ENCODE measurements at regions not wholly inside any gene's neighbourhood (a gene's known extent, or its start where the extent isn't known, plus 50 kb on each side); places are given as distances from the start of the nearest gene placed in this dataset.

GRCh38 chr13:68145852-68146251 lies 915.7 kb upstream of the PCDH9 start:
- DNase-seq (ENCODE audit: low spot score) = no peak

- DNase-seq (ENCODE audit: low spot score) = no peak
Observed at GRCh38 chr13:68128297-68128915, 898.3 kb upstream of the PCDH9 start.

DNA sequence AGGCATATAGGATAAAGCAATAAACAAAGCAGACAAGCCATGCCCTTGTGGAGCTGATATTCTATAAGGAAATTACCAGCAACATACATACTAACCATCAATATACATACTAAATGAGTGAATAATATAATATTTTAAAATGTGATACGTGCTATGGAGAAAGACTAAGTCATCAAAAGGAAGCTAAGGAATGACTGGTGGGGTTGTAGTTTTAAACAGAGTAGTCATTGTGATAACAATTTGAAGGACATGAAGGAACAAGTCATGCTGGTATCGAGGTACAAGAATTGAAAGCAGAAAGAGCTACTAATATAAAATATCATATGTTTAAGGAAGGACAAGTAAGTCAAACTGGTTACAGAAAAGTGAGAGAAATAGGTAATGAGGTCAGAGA lies 894.9 kb upstream of the PCDH9 start:
- DNase-seq (ENCODE audit: low spot score) = no peak

DNA sequence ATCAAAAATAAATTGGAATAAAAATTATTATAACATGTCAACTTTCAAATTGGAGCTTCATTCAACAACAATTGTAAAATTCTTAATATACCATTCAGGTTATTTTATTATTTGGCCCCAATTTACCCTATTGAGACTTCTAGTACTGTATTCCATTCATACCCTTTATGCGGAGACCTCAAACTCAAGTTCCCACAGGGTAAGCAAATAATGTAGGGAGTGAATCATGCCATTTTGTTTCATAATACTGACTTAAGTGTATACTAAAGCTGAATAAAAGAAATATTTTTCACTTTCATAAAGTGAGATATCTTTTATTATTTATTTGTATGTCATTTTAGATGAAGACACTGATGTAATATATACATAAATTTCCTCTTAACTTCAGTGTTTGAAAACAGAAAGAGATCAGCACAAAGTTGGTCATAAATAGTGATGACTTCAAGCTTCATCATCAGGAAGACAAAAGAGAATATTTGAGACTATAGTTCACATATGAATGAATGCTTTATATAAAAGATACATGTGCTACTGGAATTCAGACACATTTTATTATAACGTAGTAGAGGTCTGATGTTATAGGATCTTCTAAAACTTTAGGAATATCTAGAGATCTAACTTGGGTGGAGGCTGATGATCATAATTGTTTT lies 894.4 kb upstream of the PCDH9 start:
- no peak for DNase-seq (ENCODE audit: low spot score)

- no peak for DNase-seq (ENCODE audit: low spot score)
Observed at GRCh38 chr13:68110178-68110768, 880.1 kb upstream of the PCDH9 start.

- DNase-seq (ENCODE audit: low spot score) = no peak
Observed at GRCh38 chr13:68107667-68108066, 877.5 kb upstream of the PCDH9 start.

- no peak for DNase-seq (ENCODE audit: low spot score)
Observed at GRCh38 chr13:68099631-68100030, 869.5 kb upstream of the PCDH9 start.

DNA sequence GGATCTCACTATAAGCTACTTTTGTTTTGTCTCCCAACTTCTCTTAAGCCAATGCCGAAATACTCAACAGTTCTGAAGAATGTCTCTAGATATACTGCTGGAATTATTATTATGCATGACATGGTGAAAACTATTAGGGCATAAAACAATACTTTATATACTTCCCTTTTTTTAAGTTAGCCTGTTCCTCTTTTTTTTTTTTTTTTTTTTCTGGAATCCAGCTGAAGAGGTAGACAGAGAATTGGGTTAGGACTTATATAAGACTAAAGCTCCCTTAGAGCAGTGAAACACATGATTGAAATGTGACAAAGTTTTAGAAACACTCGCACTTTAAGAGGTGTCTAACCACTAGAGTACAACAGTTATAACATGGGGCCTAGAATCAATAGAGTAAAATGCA lies 850.9 kb upstream of the PCDH9 start:
- DNase-seq (ENCODE audit: low spot score) = no peak

- no peak for DNase-seq (ENCODE audit: low spot score)
Observed at GRCh38 chr13:68078874-68079273, 848.7 kb upstream of the PCDH9 start.

DNA sequence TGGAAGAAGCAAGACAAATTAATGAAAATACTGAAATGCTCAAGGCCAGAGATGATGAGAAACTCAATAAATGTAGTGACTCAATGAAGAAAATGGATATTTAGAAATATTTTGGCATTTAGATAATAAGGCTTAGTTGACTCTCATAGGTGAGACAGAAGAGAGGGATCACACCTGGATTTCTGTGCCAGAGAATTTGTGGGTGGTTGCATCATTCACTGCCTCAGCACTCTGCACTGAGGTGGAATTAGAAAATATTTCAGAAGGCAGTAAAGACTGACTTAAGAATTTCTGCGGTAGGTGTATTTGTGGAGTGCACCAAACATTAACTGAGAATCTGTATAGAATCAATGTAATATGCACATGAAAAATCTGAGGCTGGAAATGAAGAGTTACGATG lies 848.3 kb upstream of the PCDH9 start:
- no peak for DNase-seq (ENCODE audit: low spot score)

DNA sequence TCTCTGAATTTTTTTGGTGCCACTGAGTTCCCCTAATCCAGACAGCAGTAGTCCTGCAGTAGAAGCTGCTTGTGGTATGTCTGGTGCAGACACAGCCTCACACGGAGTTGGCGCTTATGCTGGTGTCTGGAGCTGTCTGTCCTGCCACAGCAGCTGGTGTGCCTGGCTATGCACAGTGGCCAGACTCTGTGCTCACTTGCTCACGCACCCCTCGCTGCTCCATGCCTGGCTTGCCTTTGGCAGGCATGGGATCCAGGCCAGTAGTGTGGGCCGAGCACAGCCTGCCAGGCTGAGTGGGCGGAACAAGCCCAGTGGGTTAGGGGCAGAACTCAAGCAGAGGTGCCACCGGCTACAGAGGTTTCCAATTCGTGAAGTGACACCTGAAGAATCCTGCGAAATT lies 845.9 kb upstream of the PCDH9 start:
- no peak for DNase-seq (ENCODE audit: low spot score)

GRCh38 chr13:68066879-68067513 lies 836.9 kb upstream of the PCDH9 start:
- DNase-seq (ENCODE audit: low spot score) = no peak

DNA sequence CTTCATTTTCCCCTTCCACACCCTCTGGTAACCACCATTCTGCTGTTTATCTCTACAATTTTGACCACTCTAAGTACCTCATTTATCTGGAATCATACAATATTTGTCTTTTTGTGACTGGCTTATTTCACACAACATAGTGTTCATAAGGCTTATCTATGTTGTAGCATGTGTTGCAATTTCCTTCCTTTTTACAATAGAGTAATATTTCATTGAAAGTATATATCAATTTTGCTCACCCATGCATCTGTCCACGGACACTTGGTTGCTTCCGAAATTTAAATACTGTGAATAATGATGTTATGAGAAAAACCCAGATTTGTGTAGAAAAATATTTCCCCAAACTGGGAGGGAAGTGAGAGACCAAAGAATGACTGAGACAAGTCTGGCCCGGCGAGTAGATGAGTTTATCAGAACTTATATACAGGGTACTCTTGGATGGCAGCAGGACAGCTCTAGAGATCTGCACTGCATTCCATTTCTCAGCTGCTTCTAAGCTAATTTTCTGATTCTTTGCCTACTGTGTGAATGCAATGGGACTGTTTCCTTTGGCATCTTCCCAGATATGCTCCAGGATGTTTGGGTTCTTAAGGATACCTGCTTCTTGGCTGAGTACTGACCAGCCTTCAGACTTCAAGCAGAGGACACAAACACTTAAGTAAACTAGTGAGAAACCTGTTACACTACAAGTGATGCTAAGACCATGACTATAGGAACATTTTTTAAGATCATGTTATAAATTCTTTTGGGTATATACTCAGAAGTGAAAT lies 834.0 kb upstream of the PCDH9 start:
- DNase-seq (ENCODE audit: low spot score) = no peak

- no peak for DNase-seq (ENCODE audit: low spot score)
Observed at GRCh38 chr13:68063181-68063580, 833.0 kb upstream of the PCDH9 start.

- no peak for DNase-seq (ENCODE audit: low spot score)
Observed at GRCh38 chr13:68057836-68058235, 827.7 kb upstream of the PCDH9 start.

- DNase-seq (ENCODE audit: low spot score) = peak; percentile 20
Observed at GRCh38 chr13:68056816-68057710, 826.9 kb upstream of the PCDH9 start.

GRCh38 chr13:68051910-68052309 lies 821.8 kb upstream of the PCDH9 start:
- DNase-seq (ENCODE audit: low spot score) = no peak

GRCh38 chr13:68050761-68051160 lies 820.6 kb upstream of the PCDH9 start:
- DNase-seq (ENCODE audit: low spot score) = no peak

GRCh38 chr13:68048802-68049359 lies 818.7 kb upstream of the PCDH9 start:
- no peak for DNase-seq (ENCODE audit: low spot score)

DNA sequence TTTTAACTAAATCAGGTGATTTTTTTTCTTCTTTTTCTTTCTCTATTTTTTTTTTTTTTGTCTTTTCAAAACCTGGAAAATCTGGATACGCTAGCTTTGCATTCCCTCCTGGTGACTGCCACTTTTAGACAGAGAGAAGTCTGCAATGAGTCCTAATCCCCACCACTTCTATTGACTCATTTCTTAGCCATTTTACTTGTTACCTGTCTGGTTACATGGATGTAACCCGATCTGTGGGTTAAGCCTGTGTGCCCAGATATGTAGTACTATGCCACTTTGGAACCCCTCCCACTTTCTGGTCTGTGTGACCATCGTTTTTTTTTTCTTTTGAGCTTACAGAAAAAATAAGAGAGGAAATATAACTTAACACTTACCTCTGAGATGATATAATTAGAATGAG lies 817.8 kb upstream of the PCDH9 start:
- DNase-seq (ENCODE audit: low spot score) = no peak

- DNase-seq (ENCODE audit: low spot score) = no peak
Observed at GRCh38 chr13:68046903-68047302, 816.8 kb upstream of the PCDH9 start.
